ENCODE measurements at regions not wholly inside any gene's neighbourhood (a gene's known extent, or its start where the extent isn't known, plus 50 kb on each side); places are given as distances from the start of the nearest gene placed in this dataset.
"Not testable (repeated sequence)": the region's sequence is repeated elsewhere in the genome, so short reads cannot be mapped to it uniquely, and the experiment has no call there.

DNA sequence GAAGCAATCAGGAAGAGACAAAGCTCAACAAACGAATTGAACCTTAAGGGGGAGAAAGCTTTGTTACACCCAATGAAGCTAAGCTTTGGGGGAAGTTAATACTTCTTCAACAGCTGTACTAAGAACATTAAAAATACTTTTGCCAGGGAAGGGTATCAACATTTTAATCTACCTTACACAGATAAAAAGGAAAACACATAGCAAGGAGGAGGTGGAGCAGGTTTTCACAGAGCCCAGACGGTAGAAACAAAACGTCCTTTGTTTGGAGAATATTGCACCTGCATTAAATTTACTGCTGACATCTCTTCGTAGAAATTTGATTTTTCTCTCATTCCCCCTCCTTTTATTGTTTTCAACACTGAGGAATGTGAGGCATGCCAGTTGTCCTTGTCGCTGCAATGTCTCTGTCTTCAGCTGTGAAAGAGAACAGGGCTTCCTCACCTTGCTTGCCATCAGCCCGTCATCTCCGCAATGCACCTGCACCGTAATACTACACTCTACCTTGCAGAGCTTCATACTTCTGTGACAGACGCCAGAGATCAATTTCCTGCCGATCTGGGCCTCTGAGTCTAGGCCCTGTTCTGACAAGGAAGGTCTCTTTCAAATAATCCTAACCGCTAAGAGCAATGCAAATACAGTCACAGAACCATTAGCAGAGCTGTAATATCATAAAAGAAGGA is 270.8 kb downstream of the SPRY2 start:
- DNase-seq, result no peak

- DNase-seq, result no peak
Measured at GRCh38 chr13:80069374-80069773, 271.6 kb downstream of the SPRY2 start.

DNA sequence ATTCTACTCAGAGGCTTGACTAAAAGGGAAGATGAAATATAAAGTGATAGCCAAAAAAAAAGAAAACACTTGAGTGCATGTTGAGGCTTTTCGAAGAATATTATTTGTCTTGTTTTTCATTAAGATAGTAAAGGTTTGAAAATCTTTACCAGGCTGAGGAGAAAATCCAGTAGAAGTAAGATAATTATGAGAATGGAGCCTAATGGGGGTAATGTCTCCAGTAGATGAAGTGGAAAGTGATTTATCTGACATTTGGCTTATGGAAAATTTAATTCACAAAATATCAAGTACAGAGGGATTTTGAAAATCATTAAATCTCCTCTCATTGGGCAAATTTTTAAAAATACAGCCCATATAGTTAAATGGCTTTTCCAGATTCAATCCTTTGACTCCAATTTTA is 274.9 kb downstream of the SPRY2 start:
- DNase-seq, result no peak

- DNase-seq, result not testable (repeated sequence)
Measured at GRCh38 chr13:80062416-80062815, 278.5 kb downstream of the SPRY2 start.

DNA sequence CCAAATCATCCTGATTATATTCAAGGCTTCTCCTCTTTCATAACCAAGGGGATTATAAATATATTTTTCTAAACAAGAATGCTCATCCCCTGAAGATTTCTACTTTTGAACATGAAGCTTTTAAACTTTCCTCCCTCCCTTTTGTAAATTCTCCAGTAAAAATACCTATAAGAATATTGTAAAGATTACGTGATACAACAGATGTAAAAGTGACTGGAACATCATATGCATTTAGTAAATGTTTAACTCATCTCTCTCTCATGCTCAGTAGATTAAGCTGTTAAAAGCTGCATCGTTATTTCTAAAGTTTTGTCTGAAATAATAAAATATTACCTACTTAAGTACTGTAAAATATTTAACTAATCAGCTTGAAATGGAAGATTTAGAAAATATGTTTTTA is 281.1 kb downstream of the SPRY2 start:
- DNase-seq, result no peak

DNA sequence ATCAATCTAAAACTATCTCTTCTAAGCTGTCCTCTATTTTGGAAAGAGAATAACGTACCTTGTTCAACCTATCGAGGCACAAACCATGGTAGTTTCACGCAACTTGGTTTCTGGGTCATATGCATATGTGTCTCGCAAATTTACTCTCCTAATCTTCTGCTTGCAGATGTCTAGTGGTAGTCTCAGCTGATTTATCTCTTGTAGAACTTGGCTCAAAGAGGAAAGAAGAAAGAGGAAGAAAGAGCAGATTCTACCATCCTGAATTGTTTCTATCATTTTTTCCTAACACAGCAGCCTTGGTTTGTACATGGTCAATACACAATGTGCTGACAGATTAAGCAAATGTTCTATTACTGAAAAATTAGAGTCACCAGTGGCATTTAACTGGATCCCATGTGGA is 282.3 kb downstream of the SPRY2 start:
- no peak for DNase-seq

- no peak for DNase-seq
Measured at GRCh38 chr13:80055847-80056246, 285.1 kb downstream of the SPRY2 start.

GRCh38 chr13:80054806-80055205 is 286.1 kb downstream of the SPRY2 start:
- no peak for DNase-seq

DNA sequence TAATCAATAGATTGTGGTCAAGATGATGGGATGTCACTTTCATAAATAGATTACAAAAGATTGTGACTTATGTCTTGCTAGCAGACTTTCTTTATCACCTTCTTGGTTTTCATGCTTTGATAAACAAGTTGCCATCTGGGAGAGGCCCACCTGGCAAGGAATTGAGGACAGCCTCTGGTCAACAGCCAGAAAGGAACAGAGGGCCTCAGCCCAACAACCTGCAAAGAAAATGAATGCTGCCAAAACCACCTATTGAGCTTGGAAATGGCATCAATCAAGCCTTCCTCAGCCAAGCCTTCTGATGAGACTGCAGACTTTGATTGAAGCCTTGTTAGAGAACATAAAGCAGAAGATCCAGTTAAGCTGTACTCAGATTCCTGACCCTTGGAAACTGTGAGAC is 288.6 kb downstream of the SPRY2 start:
- DNase-seq, result no peak

- no peak for DNase-seq
Measured at GRCh38 chr13:80050252-80050651, 290.7 kb downstream of the SPRY2 start.

GRCh38 chr13:80048802-80049201 is 292.1 kb downstream of the SPRY2 start:
- peak; percentile 62 for DNase-seq

DNA sequence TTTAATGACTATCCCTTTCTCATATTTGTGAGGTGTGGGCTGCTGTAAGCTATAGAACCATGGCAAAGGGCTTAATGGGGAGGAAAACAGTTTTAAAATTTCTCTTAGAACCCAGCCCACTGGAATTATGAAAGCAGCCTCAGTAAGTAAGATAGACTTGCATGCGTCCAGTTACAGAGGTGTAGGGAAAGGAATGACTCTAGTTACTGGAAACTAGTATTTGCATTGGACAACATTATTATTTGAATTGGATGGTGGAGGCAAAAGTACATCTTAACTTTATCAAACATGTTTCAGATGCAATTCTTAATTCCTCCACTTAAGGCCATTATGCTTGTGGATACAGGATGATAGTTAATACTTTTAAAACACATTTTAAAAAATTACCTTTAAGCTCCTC is 292.9 kb downstream of the SPRY2 start:
- no peak for DNase-seq

DNA sequence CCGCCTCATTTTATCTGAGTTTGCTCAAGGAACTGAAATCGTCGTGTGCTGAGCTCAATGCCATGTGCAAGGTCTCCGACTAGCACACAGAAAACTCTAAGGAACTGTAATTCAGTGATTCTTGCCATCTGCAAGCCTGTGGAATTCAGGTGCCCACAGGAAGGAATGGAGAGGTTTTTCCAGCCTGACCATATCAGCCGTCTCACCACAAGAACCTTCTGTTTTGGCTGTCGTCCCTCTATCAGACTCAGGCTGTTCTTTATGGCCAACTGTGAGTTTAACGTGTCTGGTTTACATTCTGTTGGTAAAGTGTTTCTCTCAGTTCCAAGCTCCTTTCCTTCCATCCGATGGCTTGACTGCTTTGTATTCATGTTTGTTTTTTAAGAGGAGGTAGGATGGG is 293.5 kb downstream of the SPRY2 start:
- DNase-seq, result no peak

- DNase-seq, result no peak
Measured at GRCh38 chr13:80040981-80041317, 300.0 kb downstream of the SPRY2 start.

DNA sequence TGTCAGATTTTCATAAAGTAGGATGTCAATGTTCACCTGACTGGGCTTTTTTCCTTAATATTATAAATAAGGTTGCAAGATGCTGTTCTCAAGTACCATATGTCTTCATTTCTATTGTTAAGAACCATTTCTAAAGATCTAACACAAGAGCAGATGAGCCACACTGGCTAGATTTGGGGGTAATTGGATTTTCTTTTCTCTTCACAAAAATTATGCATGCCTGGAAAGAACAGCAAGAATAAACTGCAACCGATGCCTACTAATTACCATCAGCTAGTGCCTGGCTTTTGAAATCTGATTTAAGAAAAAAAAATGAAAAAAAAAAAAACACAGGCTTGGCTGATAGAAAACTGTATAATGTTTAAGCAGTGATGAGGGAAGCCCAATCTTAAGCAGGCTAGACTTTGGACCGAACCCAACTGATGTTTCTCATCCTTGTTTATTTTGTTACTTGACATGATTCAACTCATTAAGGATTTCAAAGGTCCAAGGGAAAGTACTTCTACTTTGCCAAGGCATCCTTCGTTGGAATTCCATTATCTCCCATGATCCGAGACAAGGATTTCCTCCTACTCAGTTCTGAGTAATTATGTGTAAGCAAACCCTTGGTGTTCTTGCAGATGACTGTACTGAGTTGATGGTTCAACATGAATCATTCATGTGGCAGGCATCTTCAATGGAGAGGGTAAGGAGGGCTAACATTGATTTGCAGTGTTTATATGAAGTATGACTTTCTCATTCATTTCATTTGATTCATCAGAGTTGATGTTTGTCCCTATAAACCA is 300.5 kb downstream of the SPRY2 start:
- DNase-seq, result no peak

- DNase-seq, result no peak
Measured at GRCh38 chr13:80039000-80039399, 301.9 kb downstream of the SPRY2 start.

DNA sequence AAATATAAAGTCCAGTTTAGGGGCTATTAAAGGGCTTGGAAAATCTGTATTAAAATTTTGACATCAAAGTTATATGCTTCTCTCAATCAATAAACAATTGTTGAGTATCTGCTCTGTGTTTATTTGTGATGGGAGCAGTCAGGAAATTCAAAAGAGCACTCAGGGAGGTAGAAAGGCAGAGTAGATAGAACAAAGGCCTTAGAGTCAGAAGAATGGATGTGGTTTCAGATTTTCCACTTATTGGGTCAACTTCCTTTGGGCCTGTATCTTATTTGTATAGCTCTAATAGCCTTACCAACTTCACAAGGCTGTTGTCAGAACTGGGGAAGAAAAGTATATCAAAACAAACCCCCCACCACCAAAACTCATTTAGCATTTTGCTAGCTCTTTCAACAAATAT is 302.6 kb downstream of the SPRY2 start:
- no peak for DNase-seq

- no peak for DNase-seq
Measured at GRCh38 chr13:80037505-80037888, 303.4 kb downstream of the SPRY2 start.

- DNase-seq, result no peak
Measured at GRCh38 chr13:80036845-80037504, 304.0 kb downstream of the SPRY2 start.

DNA sequence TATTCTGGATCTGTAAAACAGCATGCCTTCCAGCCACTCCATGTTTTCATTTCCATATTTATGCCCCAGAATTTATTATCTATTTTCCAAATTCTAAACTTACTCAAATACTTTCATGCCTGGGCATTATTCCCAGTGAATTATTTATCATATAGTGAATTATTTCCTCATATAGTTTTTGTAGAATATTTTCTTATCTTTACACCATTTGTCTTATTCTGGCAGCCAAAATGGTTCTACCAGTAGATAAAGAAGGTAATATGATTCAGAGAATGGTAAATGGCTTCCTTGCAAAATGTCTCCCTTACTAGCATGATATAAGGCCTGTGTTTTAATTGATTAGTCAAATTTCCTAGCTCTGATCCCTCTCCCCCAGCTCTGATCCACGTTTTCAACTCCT is 305.8 kb downstream of the SPRY2 start:
- no peak for DNase-seq

DNA sequence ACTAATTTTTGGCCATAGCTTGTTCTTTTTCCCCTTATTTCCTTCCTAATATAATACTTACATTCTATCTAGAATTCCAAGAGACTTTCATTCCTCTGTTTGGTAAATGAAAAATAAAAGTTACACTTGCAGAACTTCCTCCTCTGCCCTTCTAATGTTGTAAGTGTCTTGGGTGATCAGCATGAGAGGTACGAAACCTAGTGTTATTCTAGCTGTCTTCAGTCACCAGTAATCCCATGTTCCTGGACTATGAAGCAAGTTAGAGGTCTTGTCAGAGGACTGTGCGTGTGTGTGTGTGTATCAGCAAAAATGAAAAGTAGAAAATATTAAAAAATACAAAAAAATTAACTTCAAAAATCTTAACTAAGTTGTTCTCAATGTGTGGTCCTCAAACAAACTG is 307.0 kb downstream of the SPRY2 start:
- DNase-seq, result no peak

DNA sequence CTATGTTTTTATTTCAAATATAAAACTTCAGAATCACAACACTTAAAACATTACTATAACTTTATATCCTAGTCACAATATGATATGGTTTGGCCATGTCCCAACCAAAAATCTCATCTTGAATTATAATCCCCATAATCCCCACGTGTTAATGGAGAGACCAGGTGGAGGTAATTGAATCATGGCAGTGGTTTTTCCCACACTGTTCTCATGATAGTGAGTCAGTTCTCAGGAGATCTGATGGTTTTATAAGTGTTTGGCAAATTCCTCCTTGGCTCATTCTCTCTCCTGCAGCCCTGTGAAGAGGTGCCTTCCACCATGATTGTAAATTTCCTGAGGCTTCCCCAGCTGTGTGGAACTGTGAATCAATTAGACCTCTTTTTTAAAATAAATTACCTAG is 307.6 kb downstream of the SPRY2 start:
- DNase-seq, result no peak

- DNase-seq, result no peak
Measured at GRCh38 chr13:80030491-80030890, 310.4 kb downstream of the SPRY2 start.

GRCh38 chr13:80029170-80029569 is 311.8 kb downstream of the SPRY2 start:
- DNase-seq, result no peak
